Spleen (tissue), 11 donors: ENCODE measurements at regions not wholly inside any gene's neighbourhood (a gene's known extent, or its start where the extent isn't known, plus 50 kb on each side); places are given as distances from the start of the nearest gene placed in this dataset.

Experiments
- DNase-seq: peaks from one replicate; pipeline ENCODE4 v3.0.0-alpha.2; 2020
- H3K27ac ChIP-seq, 8 donors: fragments of 200-600 bp; sonication (generic) in 7 of 8; 1 replicate in 4 of 8; 2 replicates in 4 of 8; pipeline versions ENCODE4 v1.5.0 to v1.8.0; 2016 to 2021; ENCODE audit warnings: inconsistent platforms in 4 of 8, mild to moderate bottlenecking in 4 of 8, moderate library complexity in 1 of 8
- H3K27me3 ChIP-seq, 7 donors: fragments of 200-600 bp; sonication (generic) in 6 of 7; replicated peaks in 1 of 7; 1 replicate in 4 of 7; 2 replicates in 3 of 7; pipeline versions ENCODE4 v1.5.0 to v1.8.0; 2016 to 2021; ENCODE audit warnings: inconsistent platforms in 3 of 7, mild to moderate bottlenecking in 1 of 7
- H3K36me3 ChIP-seq, 6 donors: fragments of 200-600 bp; sonication (generic) in 5 of 6; 1 replicate in 4 of 6; 2 replicates in 2 of 6; pipeline versions ENCODE4 v1.5.0 to v1.8.0; 2016 to 2021; ENCODE audit warnings: inconsistent platforms in 2 of 6
- H3K4me1 ChIP-seq, 6 donors: fragments of 200-600 bp; sonication (generic) in 5 of 6; 1 replicate in 3 of 6; 2 replicates in 3 of 6; pipeline versions ENCODE4 v1.5.0 to v1.8.0; 2016 to 2021; ENCODE audit warnings: inconsistent platforms in 3 of 6
- H3K4me3 ChIP-seq, 8 donors: fragments of 200-600 bp; sonication (generic) in 7 of 8; 1 replicate in 4 of 8; 2 replicates in 4 of 8; pipeline versions ENCODE4 v1.5.0 to v1.8.0; 2016 to 2021; ENCODE audit warnings: inconsistent platforms in 4 of 8, mild to moderate bottlenecking in 4 of 8, moderate library complexity in 2 of 8
- H3K9me3 ChIP-seq, 8 donors: fragments of 200-600 bp; sonication (generic) in 7 of 8; 1 replicate in 4 of 8; 2 replicates in 4 of 8; pipeline versions ENCODE4 v1.5.0 to v1.8.0; 2016 to 2021; ENCODE audit warnings: inconsistent platforms in 4 of 8
- CTCF ChIP-seq, 11 experiments: fragments of 200-600 bp in 7 of 11; fragments of 450-650 bp in 4 of 11; sonication (generic) in 4 of 11; IDR thresholded peaks in 8 of 11; conservative IDR thresholded peaks in 3 of 11; 1 replicate in 7 of 11; 2 replicates in 4 of 11; pipeline versions ENCODE4 v1.4.0 to v1.8.0; 2016 to 2021; ENCODE audit warnings: antibody characterized with exemption in 11 of 11, inconsistent platforms in 4 of 11, mild to moderate bottlenecking in 1 of 11
- POLR2A ChIP-seq, 3 donors: fragments of 450-650 bp; IDR thresholded peaks; one replicate each; pipeline ENCODE4 v1.5.1; 2017; ENCODE audit warnings: antibody characterized with exemption in 3 of 3, mild to moderate bottlenecking in 1 of 3
- POLR2AphosphoS5 ChIP-seq, 3 donors: sonication (generic); formaldehyde crosslinking; IDR thresholded peaks; one replicate each; pipeline ENCODE4 v1.5.1; 2017; ENCODE audit warnings: antibody characterized with exemption in 3 of 3
- WGBS, 5 donors: extraction: QIAGEN DNeasy Blood & Tissue Kit in 3 of 5; methylation state at CpG; one replicate each; pipeline versions ENCODE4 v1.1.5 to v1.1.7; 2013 to 2018; 5-methylcytosine and 5-hydroxymethylcytosine counted together
- intact Hi-C: fragments of 100-400 bp; cut with DNase I; formaldehyde crosslinking; loops from one replicate; pipeline ENCODE4 v1.15.0; 2023; ENCODE audit warnings: low total_unique reads
- donor health status: healthy with polysubstance abuse.
- donor health status: DM: no; HTN: no; CAD: no; lungs with moderate emphysema.
- donor health status: DM: no; HTN: no; CAD: no.
- donor health status: Bipolar disorder and iron deficiency.
- donor health status: healthy.
- donor health status: DM: no; HTN: no; CAD: no.
- donor health status: DM: yes; HTN: yes; CAD: no.

- H3K4me1 ChIP-seq: peaks cover 5 to 47% (median 15%) of the 10 kb centered on the region in 6 donors
- WGBS, 5 donors: 81 to 92% (median 84%) methylated on average over 31 of the region's 31 CpGs
- intact Hi-C loops: no loop called here
- TF ChIP-seq POLR2AphosphoS5 (IDR thresholded peaks at IDR 0.05): peak in 1 of 3 donors; percentile 45
- TF ChIP-seq POLR2A (IDR thresholded peaks at IDR 0.05): no peak
- H3K36me3 ChIP-seq: no peaks in the 10 kb centered on the region
- no peaks in the 10 kb centered on the region for H3K9me3 ChIP-seq
- H3K27me3 ChIP-seq: no peaks in the 10 kb centered on the region
- no peak for DNase-seq
- peak overlapping the region in 2 of 8 donors; percentile 85 to 86 for H3K27ac ChIP-seq
- no peak overlapping the region for H3K4me3 ChIP-seq
Observed at GRCh38 chr6:167569041-167569805, 244.3 kb downstream of the TTLL2 start.

- Histone ChIP-seq H3K27ac (no peak overlapping the region), H3K9me3 (no peaks in the 10 kb centered on the region), H3K4me1 (peaks cover 5 to 42% (median 15%) of the 10 kb centered on the region in 6 donors), H3K36me3 (no peaks in the 10 kb centered on the region), H3K27me3 (no peaks in the 10 kb centered on the region), H3K4me3 (no peak overlapping the region)
- 88 to 96% (median 93%) methylated on average over 14 of the region's 14 CpGs for WGBS, 5 donors
- intact Hi-C loops: no loop called here
- DNase-seq: no peak
- TF ChIP-seq POLR2AphosphoS5 (IDR thresholded peaks at IDR 0.05): no peak
- TF ChIP-seq POLR2A (IDR thresholded peaks at IDR 0.05): no peak
Observed at GRCh38 chr6:167569879-167570278, 245.0 kb downstream of the TTLL2 start.

GRCh38 chr6:167570460-167571400 is 245.8 kb downstream of the TTLL2 start:
- no peaks in the 10 kb centered on the region for H3K9me3 ChIP-seq
- TF ChIP-seq POLR2A (IDR thresholded peaks at IDR 0.05): no peak
- TF ChIP-seq POLR2AphosphoS5 (IDR thresholded peaks at IDR 0.05): no peak
- TF ChIP-seq CTCF (IDR thresholded peaks at IDR 0.05 in 8 of 11, conservative IDR thresholded peaks at IDR 0.05 in 3 of 11): no peak
- no peaks in the 10 kb centered on the region for H3K36me3 ChIP-seq
- 88 to 92% (median 89%) methylated on average over 24 to 25 of the region's 25 CpGs for WGBS, 5 donors
- peak overlapping the region in 1 of 8 donors; percentile 77 for H3K27ac ChIP-seq
- H3K4me3 ChIP-seq: no peak overlapping the region
- H3K27me3 ChIP-seq: no peaks in the 10 kb centered on the region
- peaks cover 5 to 33% (median 12%) of the 10 kb centered on the region in 6 donors for H3K4me1 ChIP-seq
- no peak for DNase-seq
- intact Hi-C loops: no loop called here

GRCh38 chr6:167571550-167571949 is 246.7 kb downstream of the TTLL2 start:
- Histone ChIP-seq H3K4me1 (peaks cover 4 to 25% (median 10%) of the 10 kb centered on the region in 6 donors), H3K27ac (peak overlapping the region in 6 of 8 donors; percentile 55 to 79 (median 74)), H3K27me3 (no peaks in the 10 kb centered on the region), H3K4me3 (no peak overlapping the region), H3K36me3 (no peaks in the 10 kb centered on the region), H3K9me3 (no peaks in the 10 kb centered on the region)
- WGBS, 5 donors: 76 to 84% (median 83%) methylated on average over 9 of the region's 9 CpGs
- DNase-seq: no peak
- intact Hi-C loops: no loop called here
- TF ChIP-seq CTCF (IDR thresholded peaks at IDR 0.05 in 8 of 11, conservative IDR thresholded peaks at IDR 0.05 in 3 of 11): no peak
- TF ChIP-seq POLR2A (IDR thresholded peaks at IDR 0.05): no peak
- no peak for TF ChIP-seq POLR2AphosphoS5 (IDR thresholded peaks at IDR 0.05)
